Peyer's patch (tissue), 4 donors: ENCODE measurements at regions not wholly inside any gene's neighbourhood (a gene's known extent, or its start where the extent isn't known, plus 50 kb on each side); places are given as distances from the start of the nearest gene placed in this dataset.
A peak's percentile ranks its signal among the peaks of the same experiment; 100 is the strongest.

Source experiments
- DNase-seq, 3 donors: peaks; one replicate each; pipeline ENCODE4 v3.0.0-alpha.2; 2017 to 2019
- H3K27ac ChIP-seq, 4 donors: fragments of 200-600 bp; sonication (generic); one replicate each; pipeline ENCODE4 v1.5.1; 2016 to 2019
- H3K27me3 ChIP-seq, 2 donors: fragments of 200-600 bp; sonication (generic); one replicate each; pipeline ENCODE4 v1.5.1; 2019
- H3K36me3 ChIP-seq, 3 donors: fragments of 200-600 bp; sonication (generic); one replicate each; pipeline ENCODE4 v1.5.1; 2016 to 2019
- H3K4me1 ChIP-seq, 4 donors: fragments of 200-600 bp; sonication (generic); one replicate each; pipeline ENCODE4 v1.5.1; 2016 to 2019
- H3K4me3 ChIP-seq, 4 donors: fragments of 200-600 bp; sonication (generic); 1 replicate in 3 of 4; 2 replicates in 1 of 4; pipeline ENCODE4 v1.5.1; 2016 to 2019; ENCODE audit warnings: mild to moderate bottlenecking in 1 of 4
- H3K9me3 ChIP-seq, 4 donors: fragments of 200-600 bp; sonication (generic); one replicate each; pipeline ENCODE4 v1.5.1; 2016 to 2019; ENCODE audit warnings: mild to moderate bottlenecking in 1 of 4
- POLR2A ChIP-seq, 2 donors: fragments of 450-650 bp; IDR thresholded peaks; one replicate each; pipeline ENCODE4 v1.5.1; 2017; ENCODE audit warnings: antibody characterized with exemption in 2 of 2, mild to moderate bottlenecking in 2 of 2, moderate library complexity in 2 of 2
- TF ChIP-seq, protein P1 (sequence below), 6 experiments: fragments of 450-650 bp in 4 of 6; fragments of 200-600 bp in 2 of 6; sonication (generic) in 1 of 6; IDR thresholded peaks; one replicate each; pipeline ENCODE4 v1.5.1; 2017 to 2019; ENCODE audit warnings: antibody characterized with exemption in 6 of 6, mild to moderate bottlenecking in 3 of 6, moderate library complexity in 1 of 6

DNA sequence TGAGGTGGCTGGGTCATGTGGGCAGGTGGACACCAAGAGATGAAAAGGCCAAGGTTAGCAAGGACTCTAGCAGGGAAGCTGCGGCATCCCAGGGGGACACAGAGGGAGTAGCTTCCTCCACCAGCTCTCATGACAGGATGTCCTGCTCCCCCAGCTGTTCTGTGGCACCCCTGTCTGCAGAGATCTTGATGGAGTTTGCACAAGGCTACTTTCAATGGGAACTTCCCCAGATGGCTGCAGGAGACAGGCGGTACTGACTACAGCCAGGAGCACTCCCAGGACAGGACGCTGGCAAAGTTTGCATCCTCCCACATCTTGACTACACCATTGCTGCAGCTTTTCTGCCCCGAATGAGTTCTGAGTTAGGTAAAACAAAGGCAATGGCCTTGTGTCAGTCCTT is 312.8 kb downstream of the TLE4 start:
- H3K9me3 ChIP-seq: no peaks in the 10 kb centered on the region
- no peak for DNase-seq
- no peaks in the 10 kb centered on the region for H3K4me1 ChIP-seq
- H3K36me3 ChIP-seq: no peaks in the 10 kb centered on the region
- no peak overlapping the region for H3K27ac ChIP-seq
- TF ChIP-seq, protein P1, sequence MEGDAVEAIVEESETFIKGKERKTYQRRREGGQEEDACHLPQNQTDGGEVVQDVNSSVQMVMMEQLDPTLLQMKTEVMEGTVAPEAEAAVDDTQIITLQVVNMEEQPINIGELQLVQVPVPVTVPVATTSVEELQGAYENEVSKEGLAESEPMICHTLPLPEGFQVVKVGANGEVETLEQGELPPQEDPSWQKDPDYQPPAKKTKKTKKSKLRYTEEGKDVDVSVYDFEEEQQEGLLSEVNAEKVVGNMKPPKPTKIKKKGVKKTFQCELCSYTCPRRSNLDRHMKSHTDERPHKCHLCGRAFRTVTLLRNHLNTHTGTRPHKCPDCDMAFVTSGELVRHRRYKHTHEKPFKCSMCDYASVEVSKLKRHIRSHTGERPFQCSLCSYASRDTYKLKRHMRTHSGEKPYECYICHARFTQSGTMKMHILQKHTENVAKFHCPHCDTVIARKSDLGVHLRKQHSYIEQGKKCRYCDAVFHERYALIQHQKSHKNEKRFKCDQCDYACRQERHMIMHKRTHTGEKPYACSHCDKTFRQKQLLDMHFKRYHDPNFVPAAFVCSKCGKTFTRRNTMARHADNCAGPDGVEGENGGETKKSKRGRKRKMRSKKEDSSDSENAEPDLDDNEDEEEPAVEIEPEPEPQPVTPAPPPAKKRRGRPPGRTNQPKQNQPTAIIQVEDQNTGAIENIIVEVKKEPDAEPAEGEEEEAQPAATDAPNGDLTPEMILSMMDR (IDR thresholded peaks at IDR 0.05): no peak
- TF ChIP-seq POLR2A (IDR thresholded peaks at IDR 0.05): no peak
- H3K4me3 ChIP-seq: no peak overlapping the region
- no peaks in the 10 kb centered on the region for H3K27me3 ChIP-seq

DNA sequence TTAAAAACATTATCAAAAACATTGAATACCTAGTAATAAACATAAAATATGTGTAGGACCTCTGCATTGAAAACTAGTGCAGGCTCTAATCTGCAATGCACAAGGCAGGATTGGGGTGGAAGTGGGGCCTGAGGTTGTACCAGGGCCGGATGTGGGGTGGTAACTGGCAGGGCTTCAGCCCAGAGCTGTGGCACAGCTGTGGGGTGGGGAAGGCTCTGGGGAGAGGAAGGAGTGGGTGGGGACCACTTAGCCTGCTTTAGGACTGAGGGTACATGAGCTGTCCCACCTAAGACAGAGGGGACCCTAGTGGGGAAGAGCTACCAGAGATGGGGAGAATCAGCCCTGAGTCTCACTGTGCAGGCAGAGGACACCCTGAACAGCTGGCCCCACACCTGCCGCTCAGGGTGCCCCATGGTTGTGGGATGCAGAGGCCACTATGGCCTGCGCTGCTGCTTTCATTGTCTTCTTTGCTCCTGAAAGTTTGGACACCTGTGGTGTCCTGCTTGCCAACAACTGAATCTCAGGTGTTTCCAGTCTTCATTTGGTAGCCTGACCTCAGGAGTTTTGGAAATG is 311.4 kb downstream of the TLE4 start:
- Histone ChIP-seq H3K36me3 (no peaks in the 10 kb centered on the region), H3K9me3 (no peaks in the 10 kb centered on the region), H3K4me3 (no peak overlapping the region), H3K27me3 (no peaks in the 10 kb centered on the region), H3K4me1 (no peaks in the 10 kb centered on the region), H3K27ac (no peak overlapping the region)
- DNase-seq: peak in 2 of 3 donors; percentile 74 to 79
- TF ChIP-seq POLR2A (IDR thresholded peaks at IDR 0.05): no peak
- TF ChIP-seq, protein P1 (IDR thresholded peaks at IDR 0.05): no peak

DNA sequence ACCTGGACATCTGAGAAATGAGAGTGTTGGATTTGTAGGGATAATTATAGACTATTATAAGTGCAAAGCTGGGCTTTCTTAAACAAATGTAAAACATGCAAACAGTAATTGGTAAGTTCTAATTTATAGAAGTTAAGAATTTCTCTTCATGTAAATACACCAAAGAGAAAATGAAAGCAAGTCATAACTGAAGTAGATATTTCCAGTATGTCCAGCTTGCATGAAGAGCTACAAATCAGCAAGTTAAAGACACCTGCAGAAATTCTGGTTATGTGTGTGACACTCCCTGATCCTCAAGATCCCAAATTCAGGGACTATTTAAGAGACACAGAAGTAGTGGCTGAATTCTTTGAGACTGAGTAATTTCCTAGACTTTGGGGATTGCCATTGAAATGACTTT is 308.9 kb downstream of the TLE4 start:
- Histone ChIP-seq H3K4me1 (no peaks in the 10 kb centered on the region), H3K9me3 (no peaks in the 10 kb centered on the region), H3K27ac (no peak overlapping the region), H3K4me3 (no peak overlapping the region), H3K27me3 (no peaks in the 10 kb centered on the region), H3K36me3 (no peaks in the 10 kb centered on the region)
- DNase-seq: no peak
- TF ChIP-seq, protein P1 (IDR thresholded peaks at IDR 0.05): no peak
- no peak for TF ChIP-seq POLR2A (IDR thresholded peaks at IDR 0.05)

DNA sequence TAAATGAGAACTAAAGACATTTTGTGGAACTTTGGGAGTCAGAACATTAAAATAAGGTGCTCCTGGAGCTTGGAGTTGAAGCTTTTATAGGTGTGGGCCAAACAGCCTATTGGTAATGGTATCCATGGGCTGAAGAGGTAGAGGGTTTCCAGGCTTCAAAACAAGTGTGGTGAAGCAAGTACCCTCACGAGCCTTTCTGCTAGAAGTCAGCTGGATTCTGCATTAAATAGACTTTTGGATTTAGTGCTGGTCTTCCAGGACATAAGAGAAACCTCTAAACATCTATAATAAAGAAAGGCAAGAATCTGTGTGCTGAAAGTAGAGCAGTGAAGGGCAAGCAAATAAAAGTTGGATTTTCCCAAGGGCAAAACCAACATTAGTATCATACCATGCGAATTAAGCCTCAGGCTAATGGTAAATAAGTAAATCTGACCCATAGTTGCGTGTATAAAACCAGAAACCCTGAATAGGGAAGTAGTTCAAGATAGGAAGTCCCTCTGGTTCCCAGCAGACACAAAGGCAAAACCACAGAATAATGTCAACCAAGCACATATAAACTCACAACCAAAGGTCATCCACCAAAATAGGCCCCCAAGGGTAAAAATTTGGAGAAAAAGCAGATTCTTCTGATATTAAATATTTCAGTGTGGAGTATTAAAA is 306.3 kb downstream of the TLE4 start:
- Histone ChIP-seq H3K4me3 (no peak overlapping the region), H3K9me3 (no peaks in the 10 kb centered on the region), H3K27ac (peak overlapping the region in 1 of 4 donors; percentile 26), H3K36me3 (no peaks in the 10 kb centered on the region), H3K4me1 (no peaks in the 10 kb centered on the region), H3K27me3 (no peaks in the 10 kb centered on the region)
- no peak for DNase-seq
- TF ChIP-seq POLR2A (IDR thresholded peaks at IDR 0.05): no peak
- TF ChIP-seq, protein P1 (IDR thresholded peaks at IDR 0.05): no peak

DNA sequence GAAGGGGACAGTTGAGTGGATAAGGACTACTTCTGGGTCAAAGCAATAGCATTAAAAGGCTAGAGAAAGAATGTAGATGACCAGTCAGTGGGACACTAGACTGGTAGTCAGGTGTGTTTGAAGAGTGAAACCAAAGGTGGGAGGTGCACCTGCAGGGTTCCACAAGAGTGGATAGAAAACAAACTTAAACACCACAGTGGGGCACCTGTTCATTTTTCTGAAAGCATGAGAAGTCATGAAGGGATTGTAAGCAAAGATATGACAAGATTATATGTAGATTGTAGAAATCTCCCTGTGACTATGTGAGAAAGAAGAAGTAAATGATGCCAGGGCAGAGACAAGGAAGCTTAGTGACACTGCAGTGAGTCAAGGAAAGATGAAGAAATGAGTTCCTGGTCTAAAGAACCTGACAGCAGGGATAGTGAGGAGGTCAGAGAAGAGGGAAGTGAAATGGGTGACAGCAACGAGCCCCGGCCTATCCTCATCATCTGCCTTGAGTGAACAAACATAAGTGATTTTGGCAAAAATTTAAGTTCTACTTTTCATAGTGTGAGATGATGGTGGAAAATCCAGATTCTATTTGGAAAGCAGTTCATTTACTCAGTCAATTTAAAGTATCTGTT is 296.9 kb downstream of the TLE4 start:
- DNase-seq: no peak
- TF ChIP-seq POLR2A (IDR thresholded peaks at IDR 0.05): no peak
- TF ChIP-seq, protein P1 (IDR thresholded peaks at IDR 0.05): no peak
- Histone ChIP-seq H3K4me1 (peaks cover 0 to 8% (median 0%) of the 10 kb centered on the region in 4 donors), H3K27me3 (no peaks in the 10 kb centered on the region), H3K4me3 (no peak overlapping the region), H3K27ac (no peak overlapping the region), H3K36me3 (no peaks in the 10 kb centered on the region), H3K9me3 (no peaks in the 10 kb centered on the region)
